Calu3 (cell line): ENCODE measurements at regions not wholly inside any gene's neighbourhood (a gene's known extent, or its start where the extent isn't known, plus 50 kb on each side); places are given as distances from the start of the nearest gene placed in this dataset.

ENCODE experiments used
- BruUV-seq: library from RNA; stranded (reverse); fragments of 400-500 nt; replicated peaks from 2 replicates; lab custom pipeline; 2021; lab: Mats Ljungman, UMichigan
- CTCF ChIA-PET: fragments of 300-600 bp; sonication (Branson Sonifier 250); formaldehyde crosslinking; loops from one replicate; lab custom pipeline; 2022; ENCODE audit warnings: antibody characterized with exemption; lab: Charles Lee
- DNase-seq: peaks from one replicate; pipeline ENCODE4 v3.0.0; 2022
- H3K27ac Mint-ChIP-seq: one replicate; pipeline ENCODE4 v1.8.0; 2022; ENCODE audit warnings: mixed read lengths; ENCODE audit not compliant: unreplicated experiment
- H3K27me3 Mint-ChIP-seq: one replicate; pipeline ENCODE4 v1.8.0; 2022; ENCODE audit warnings: mixed read lengths; ENCODE audit not compliant: unreplicated experiment
- H3K36me3 Mint-ChIP-seq: one replicate; pipeline ENCODE4 v1.8.0; 2022; ENCODE audit warnings: mild to moderate bottlenecking, moderate library complexity, mixed read lengths; ENCODE audit not compliant: insufficient read depth, unreplicated experiment
- H3K4me1 Mint-ChIP-seq: one replicate; pipeline ENCODE4 v1.8.0; 2022; ENCODE audit warnings: mild to moderate bottlenecking, low read depth, mixed read lengths; ENCODE audit not compliant: unreplicated experiment
- H3K4me3 Mint-ChIP-seq: one replicate; pipeline ENCODE4 v1.8.0; 2022; ENCODE audit warnings: mild to moderate bottlenecking, low read depth, moderate library complexity, mixed read lengths; ENCODE audit not compliant: unreplicated experiment
- H3K9me3 Mint-ChIP-seq: one replicate; pipeline ENCODE4 v1.8.0; 2022; ENCODE audit warnings: low read depth, mixed read lengths; ENCODE audit not compliant: unreplicated experiment
- intact Hi-C: fragments of 100-400 bp; cut with micrococcal nuclease; formaldehyde crosslinking; loops from one replicate; pipeline ENCODE4 v1.10.0; 2022; ENCODE audit not compliant: unreplicated experiment
- TF ChIP-seq, protein P1 (sequence below): fragments of 200-600 bp; IDR thresholded peaks from one replicate; pipeline ENCODE4 v1.8.0; 2022; ENCODE audit warnings: antibody characterized with exemption; ENCODE audit not compliant: unreplicated experiment

DNA sequence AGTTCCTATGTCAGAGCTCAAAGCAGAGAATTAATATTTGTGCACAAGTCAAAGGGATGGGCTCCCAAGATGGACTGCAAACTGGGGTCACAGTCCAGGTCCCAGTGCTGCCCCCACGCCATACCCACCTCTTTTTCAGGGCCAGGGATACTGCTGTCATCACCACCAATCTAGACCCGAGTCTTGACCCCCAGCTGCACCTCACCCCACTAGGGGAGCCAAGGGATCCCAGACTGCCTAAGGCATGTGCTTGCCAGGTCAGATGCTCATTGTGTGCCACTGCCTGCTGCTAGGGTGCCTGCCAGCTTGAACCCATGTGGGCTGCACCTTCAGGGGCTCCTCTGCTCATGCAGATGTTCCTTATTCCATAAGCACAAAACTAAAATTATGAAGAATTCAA is 215.6 kb upstream of the NREP start:
- TF ChIP-seq, protein P1, sequence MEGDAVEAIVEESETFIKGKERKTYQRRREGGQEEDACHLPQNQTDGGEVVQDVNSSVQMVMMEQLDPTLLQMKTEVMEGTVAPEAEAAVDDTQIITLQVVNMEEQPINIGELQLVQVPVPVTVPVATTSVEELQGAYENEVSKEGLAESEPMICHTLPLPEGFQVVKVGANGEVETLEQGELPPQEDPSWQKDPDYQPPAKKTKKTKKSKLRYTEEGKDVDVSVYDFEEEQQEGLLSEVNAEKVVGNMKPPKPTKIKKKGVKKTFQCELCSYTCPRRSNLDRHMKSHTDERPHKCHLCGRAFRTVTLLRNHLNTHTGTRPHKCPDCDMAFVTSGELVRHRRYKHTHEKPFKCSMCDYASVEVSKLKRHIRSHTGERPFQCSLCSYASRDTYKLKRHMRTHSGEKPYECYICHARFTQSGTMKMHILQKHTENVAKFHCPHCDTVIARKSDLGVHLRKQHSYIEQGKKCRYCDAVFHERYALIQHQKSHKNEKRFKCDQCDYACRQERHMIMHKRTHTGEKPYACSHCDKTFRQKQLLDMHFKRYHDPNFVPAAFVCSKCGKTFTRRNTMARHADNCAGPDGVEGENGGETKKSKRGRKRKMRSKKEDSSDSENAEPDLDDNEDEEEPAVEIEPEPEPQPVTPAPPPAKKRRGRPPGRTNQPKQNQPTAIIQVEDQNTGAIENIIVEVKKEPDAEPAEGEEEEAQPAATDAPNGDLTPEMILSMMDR, result no peak
- intact Hi-C loops, result no loop called here
- BruUV-seq, result no TSS peak
- CTCF ChIA-PET, result no interaction called here
- Mint-ChIP-seq H3K4me1 (no peaks in the 10 kb centered on the region), H3K36me3 (no peaks in the 10 kb centered on the region), H3K4me3 (no peak overlapping the region), H3K9me3 (no peaks in the 10 kb centered on the region), H3K27me3 (peaks cover 14% of the 10 kb centered on the region), H3K27ac (no peak overlapping the region)
- DNase-seq, result no peak

DNA sequence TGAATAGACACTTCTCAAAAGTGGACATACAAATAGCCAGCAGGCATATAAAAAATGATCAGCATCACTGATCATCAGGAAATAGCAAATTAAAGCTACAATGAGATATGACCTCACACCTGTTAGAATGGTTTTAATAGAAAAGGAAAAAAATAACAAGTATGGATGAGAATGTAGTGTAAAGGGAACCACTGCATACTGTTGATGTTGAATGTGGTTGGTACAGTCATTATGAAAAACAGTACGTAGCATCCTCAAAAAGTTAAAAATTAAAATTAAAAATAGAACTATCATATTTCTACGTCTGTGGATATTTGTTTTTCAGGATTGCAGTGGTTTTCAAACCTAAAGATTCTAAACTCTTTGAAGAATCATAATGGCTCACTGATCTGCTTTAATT is 215.1 kb upstream of the NREP start:
- Mint-ChIP-seq H3K27me3 (peaks cover 14% of the 10 kb centered on the region), H3K4me1 (no peaks in the 10 kb centered on the region), H3K36me3 (no peaks in the 10 kb centered on the region), H3K4me3 (no peak overlapping the region), H3K9me3 (no peaks in the 10 kb centered on the region), H3K27ac (no peak overlapping the region)
- no peak for DNase-seq
- TF ChIP-seq, protein P1, result no peak
- intact Hi-C loops, result no loop called here
- CTCF ChIA-PET, result no interaction called here
- BruUV-seq, result no TSS peak

DNA sequence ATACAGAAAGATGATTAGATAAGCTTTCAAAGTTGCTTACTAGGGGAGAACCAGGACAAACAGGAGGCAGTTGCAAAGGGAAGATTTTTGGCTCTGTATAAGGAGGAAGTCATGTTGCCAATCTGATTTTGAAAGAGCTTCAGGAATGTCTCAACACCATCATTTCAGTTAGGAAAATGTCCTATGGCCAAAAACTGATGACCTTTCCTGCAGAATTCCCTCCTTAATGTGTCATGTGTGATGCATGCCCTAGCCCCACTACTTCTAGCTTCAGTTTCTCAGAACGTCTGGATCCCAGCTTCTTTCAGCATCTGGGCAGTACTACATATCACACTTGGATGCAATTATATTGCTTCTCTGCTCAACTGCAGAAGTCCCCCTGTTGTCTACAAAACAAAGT is 211.5 kb upstream of the NREP start:
- Mint-ChIP-seq H3K4me3 (no peak overlapping the region), H3K9me3 (no peaks in the 10 kb centered on the region), H3K4me1 (no peaks in the 10 kb centered on the region), H3K27me3 (no peaks in the 10 kb centered on the region), H3K36me3 (no peaks in the 10 kb centered on the region), H3K27ac (no peak overlapping the region)
- intact Hi-C loops, result no loop called here
- CTCF ChIA-PET, result no interaction called here
- no peak for DNase-seq
- BruUV-seq, result no TSS peak
- TF ChIP-seq, protein P1, result no peak

DNA sequence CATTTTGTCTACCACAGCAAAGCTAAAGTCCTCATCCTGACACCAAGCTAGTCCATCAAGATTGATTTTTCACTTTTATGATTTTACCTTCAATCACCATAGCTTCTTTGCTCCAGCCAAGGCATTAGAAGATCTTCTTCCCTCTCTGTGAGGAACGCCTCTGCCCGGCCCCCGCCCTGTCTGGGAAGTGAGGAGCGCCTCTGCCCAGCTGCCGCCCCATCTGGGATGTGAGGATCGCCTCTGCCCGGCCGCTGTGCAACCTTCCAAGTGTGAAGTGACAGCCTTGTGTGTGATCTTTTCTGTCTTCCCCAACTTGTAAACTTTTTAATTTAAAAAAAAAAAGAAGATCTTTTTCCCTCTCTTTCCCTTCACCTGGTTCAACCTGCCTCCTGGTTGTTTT is 210.5 kb upstream of the NREP start:
- BruUV-seq, result no TSS peak
- no peak for DNase-seq
- Mint-ChIP-seq H3K9me3 (no peaks in the 10 kb centered on the region), H3K27me3 (no peaks in the 10 kb centered on the region), H3K36me3 (no peaks in the 10 kb centered on the region), H3K27ac (no peak overlapping the region), H3K4me3 (no peak overlapping the region), H3K4me1 (no peaks in the 10 kb centered on the region)
- CTCF ChIA-PET, result no interaction called here
- intact Hi-C loops, result no loop called here
- TF ChIP-seq, protein P1, result no peak
